GM19372 (cell line): ENCODE measurements at regions not wholly inside any gene's neighbourhood (a gene's known extent, or its start where the extent isn't known, plus 50 kb on each side); places are given as distances from the start of the nearest gene placed in this dataset.
A peak's percentile ranks its signal among the peaks of the same experiment; 100 is the strongest.

Source experiments
- ATAC-seq: cut with Tn5 transposase; IDR thresholded peaks from one replicate; pipeline ENCODE4 v1.9.1; 2021; ENCODE audit warnings: mild to moderate bottlenecking, low read depth, moderate library complexity; ENCODE audit not compliant: unreplicated experiment

DNA sequence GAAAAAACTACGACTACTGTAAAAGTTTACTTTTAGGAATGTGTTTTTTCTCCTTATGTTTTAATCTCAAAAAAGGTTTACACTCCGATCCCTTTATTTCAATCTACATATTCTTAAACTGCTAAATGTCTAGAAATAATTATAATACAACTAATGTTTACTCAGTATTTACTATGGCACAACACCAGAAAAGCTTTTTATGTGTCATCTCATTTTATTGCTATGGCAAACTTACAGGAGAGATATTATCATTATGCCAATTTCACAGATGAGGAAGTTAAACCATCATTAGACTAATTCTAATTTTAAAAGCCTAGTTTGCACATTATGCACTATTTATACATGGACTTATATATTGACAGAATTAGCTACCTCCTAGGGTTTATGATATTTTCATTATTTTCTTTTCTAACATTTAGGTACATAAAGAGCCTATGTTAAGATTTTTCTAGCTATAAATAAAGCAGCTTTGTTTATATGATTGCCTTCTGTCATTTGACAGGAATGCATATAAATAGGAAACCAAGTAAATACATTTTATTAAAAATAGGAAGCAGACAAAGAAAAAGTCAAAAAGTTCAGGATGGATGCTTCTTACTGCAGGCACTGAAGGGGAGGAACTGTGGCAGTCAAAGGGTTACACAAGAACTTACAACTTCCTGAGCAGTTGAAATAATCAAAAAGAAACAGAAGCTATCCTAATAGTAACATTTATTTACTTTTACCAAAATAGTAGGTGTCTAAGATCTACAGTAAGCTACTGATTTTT lies 442.4 kb downstream of the LTN1 start:
- no peak for ATAC-seq

DNA sequence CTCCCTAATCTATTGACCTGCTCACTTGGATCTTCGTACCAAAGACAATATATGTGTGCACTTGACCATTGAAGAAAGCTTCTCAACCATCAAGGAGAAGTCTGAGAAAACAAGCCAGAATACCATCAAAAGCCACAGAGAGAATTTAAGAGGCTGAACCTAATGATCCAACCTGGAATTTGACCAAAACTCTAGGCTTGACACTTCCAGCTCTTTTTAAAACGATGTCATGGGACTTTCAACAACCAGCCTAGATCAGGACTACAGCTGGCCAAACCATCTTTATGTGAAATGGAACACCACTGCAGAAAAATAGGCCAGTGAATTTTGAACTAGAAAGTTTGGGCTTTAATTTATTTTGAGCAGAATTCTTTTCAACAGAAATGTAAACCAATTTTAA lies 444.4 kb downstream of the LTN1 start:
- ATAC-seq: no peak

DNA sequence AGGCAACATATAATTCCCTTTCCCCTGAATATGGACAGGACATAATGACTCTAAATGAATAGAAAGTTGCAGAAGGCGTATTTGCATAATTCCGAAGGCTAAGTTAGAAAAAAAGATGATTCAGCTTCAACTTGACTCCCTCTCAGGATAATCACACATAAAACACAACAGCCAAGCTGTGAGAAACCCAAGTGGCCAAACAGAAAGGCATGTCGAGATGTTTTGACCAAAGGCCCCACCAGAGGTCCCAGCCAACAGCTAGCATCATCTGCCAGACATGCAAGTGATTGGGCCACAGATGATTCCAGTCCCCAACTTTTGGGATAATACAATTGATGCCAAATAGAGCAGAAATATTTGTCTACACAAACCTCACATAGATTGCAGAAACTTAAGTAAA lies 444.9 kb downstream of the LTN1 start:
- no peak for ATAC-seq

DNA sequence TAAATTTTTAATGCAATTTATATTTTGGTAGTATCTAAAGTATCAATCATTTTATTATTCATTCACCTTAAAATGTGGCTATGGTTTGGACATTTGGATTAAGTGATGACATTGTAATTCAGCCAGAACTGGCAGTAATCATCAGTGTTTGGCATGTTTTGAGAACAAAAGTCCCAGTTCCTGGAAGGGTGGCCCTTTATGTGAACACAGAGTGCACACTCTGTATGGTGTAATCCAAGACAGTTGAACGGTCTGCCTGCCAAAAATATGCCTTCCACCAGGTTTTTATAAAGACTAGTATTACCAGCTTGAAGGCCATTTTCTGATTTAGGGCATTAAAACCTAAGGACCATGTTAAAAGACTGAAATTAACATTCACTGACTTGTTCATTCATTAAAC lies 448.7 kb downstream of the LTN1 start:
- no peak for ATAC-seq

DNA sequence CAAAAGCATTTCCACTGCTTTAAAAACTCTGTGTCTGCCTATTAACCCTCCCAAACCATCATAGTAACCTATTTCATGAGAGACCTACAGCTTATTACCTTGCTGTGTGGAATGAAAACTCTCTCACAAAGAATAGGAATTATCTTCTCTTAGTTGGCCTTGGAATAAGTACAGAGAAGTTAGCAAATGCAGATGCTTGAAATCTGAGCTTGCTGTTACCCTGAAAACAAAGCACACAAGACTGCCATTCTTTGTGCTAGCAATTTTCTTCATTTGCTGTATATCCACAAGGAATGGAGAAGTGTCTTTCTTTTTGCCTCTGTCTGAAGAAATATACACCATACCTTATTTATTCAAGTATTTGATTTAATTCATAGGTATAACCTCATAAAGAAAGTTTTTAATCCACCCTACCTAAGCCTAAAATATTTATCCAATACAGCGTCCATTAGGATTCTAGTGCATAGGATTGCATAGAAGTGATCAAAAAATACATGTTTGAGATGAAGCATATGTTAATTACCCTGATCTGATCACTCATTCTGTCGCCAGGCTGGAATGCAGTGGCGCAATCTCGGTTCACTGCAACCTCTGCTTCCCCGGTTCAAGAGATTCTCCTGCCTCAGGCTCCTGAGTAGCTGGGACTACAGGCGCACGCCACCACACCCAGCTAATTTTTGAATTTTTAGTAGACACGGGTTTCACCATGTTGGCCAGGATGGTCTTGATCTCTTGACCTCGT lies 451.1 kb downstream of the LTN1 start:
- no peak for ATAC-seq

DNA sequence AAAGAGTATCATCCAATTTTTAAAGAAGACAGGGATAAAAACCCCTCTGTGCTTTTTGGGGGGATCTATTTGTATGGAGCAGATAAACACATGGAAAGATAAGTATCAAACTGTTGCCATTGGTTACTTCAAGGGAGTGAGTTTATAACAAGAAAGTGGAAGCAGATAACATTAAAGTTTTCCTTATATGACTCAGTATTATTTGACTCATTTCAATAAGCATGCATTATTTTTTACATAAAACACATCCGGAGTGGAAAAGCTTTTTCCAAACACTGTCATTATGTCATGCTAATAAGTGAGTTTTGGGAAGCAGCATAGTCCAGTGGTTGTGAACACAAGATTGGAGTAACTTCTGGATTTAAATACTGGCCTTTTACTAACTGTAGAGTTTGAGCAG lies 452.2 kb downstream of the LTN1 start:
- ATAC-seq: no peak

DNA sequence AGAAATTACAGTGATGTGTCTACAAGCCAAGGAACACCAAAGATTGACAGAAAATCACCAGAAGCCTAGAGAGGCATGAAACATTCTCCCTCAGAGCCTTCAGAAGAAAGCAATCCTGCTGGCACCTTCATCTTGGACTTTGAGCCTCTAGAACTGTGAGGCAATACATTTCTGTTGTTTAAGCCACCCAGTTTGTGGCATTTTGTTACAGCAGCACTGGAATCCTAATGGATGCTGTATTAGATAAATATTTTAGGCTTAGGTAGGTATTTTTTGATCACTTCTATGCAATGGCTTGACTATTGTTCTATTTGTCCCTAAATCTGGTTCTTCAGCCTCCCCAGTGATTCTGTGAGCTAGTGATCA lies 453.1 kb downstream of the LTN1 start:
- no peak for ATAC-seq

DNA sequence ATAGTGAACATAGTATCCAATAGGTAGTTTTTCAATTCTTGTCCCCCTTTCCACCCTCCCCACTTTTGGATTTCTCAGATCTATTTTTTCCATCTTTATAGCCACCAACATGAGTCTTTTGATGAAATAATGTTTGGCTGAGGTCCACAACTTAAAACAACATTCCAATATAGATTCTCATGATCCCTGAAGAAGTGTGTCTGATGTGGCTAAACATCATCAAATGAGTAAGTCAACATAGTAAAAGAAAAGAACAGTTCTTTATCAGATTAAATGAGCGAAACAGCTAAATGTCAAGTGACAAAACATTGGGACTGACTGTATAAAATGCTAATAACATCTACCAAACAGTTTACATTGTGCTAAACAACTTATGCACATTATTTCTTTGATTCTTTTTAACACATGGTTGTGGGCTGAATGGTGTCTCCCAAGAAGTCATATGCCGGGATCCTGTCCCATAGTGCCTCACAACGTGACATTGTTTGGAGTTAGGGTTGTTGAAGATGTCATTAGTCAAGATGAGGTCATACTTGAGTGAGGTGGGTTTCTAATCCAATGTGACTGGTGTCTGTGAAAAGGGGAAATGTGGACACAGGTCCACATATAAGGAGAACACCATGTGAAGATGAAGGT lies 453.6 kb downstream of the LTN1 start:
- no peak for ATAC-seq

DNA sequence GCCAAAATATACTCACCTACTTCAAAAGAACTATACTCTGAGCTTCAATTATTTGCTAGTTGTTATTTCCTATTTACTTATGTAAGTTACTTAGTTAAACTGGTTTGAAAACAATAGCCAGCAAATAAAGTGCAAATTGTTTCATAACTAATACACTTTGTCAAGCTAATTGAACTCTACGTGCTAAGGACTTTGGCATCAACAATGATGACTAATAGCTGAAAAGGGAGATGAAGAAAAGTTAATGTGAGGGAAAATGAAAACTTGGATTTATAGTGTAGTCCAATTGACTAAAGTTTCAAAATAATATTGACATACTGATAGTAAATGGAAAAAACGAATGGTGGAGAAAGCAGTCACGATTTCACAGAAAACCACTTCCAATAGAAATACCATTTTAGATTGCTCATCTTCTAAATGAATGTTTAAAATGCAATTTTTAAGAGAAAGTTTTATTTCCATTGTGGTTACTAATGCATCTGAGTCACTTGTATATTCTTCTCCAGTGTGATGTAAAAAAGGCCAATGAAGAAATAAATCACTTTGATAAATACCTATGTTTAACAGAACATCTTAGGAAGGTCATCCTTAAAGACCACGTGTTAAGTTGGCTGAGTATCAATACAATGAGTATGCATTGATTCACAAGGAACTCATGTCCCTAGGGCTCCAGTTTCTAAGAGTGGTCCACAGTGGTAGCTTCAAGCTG lies 455.2 kb downstream of the LTN1 start:
- no peak for ATAC-seq

DNA sequence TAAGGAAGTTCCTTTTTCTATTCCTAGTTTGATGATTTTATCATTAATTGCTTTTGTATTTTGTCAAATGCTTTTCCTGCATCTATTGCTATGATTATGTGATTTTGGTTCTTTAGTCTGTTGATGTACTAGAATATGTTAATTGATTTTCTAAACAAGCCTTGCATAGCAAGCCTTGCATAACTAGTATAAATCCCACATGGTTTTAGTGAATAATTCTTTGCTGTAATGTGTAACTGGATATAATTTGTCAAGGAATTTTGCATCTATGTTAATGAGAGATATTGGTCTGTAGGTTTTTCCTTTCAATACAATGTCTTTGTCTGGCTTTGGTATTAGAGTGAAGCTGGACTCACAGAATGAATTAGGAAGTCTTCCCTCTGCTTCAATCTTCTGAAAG lies 460.2 kb downstream of the LTN1 start:
- no peak for ATAC-seq

DNA sequence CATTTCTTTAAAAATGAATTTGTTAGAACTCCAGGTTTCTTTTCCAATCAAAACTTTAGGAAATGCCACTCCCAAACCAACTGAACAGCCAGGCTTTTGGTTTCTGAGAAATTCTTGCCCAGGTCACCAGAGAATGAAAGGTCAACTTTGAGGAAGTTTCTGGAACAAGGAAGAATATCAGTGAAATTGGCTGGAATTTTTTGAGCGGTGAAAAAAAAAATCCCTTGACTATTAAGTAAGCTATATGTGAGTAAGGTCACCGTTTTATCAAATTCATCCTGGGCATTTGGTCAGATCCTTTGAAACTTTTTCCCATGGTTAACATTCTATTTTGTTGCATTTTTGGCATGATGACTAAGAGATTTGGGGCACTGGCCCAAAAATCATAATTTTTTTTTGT lies 469.3 kb downstream of the LTN1 start:
- ATAC-seq: no peak

DNA sequence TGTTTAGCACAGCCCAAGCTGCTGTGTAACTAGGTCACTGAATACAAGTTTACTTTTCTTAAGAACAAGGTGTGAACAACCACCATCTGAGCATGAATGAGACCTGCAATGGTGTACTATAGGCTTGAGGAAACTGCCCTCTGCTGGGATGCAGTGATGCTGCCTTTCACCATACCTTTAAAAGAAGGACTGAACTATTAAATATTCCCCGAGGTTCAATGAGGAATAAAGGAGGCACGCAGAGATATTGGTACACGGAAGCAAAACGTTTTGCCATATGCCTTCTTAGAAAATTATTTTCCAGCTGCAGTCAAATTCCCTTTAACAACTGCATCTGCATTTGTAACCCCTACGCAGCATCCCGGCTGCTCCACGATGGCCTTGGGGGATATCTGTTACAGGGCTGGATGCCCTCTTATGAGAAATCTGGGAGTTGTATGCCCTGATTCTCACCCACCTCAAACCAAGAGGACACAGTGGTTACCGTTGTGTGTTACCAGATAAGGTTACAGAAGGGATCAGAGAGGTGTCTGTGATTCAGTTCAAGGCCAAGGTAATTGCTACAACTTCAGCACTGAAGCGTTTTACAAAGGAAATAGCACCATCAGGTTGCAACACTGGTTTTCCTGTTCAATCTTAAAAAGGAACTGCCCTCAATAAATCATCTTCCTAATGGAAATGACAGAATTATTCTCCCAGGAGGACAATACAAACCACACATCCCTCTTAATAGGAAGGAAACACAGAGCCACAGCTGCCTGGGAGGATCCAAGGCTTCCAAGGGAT lies 470.5 kb downstream of the LTN1 start:
- ATAC-seq: no peak

DNA sequence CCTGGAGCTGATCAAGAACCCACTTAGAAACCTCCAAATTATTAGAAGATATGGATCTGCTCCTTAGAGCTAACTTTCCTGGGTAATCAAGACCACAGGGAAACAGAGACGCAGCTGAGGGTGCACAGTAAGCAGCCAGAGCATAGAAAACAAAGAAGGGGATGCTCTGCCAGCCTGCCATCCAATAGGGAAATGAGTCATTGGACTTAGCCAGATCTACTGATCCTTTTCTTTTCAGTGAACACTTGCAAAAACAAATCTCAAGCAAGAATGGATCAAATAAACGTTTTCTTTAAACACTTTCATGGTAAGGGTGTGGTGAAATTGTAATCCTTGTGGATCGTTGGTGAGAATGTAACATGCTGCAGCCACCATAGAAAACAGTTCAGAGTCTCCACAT lies 474.0 kb downstream of the LTN1 start:
- ATAC-seq: no peak

DNA sequence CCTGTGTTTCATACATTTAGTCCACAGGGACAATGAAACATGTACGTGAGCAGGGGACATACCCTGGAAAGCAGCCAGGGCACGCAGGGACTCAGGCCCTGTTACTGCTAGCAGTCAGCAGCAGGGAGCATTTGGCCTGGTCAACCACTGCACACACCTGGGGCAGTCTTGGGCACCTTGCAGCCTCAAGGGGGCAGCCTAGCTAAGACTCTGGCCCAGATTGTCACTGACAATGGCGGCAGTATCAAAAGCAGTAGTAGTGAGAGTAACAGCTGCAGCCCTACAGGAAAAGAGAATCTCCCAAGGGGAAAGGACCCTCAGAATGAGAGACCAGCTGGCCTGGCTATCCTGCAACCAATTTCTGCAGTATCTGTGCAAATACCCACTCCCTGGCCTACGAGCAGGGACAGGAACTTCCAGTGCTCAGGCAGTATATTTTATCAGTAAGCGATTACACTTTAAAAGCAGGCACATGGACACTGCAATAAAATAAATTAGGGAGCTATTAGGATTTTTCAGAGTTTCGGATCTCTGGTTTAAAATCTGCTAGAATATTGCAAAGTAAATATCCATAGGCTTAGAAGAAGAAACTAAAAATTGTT lies 475.6 kb downstream of the LTN1 start:
- ATAC-seq: peak; percentile 97

DNA sequence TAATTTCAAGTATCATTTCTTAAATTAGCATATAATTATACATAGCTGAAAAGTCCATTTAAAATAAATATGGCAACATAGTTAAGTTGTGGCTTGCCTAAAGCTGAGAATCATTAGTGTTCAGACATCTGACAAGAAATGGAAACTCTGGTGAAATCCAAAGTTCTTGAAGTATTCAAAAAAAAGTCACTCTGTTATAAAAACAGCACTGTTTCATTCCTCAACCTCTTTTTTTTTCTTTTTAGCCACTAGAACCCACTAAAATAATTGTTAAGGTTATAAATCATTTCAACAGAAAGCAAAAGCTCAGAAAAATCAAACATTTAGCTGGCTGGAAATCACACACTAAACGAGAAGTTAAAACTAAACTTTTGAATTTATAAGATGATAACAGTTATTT lies 476.7 kb downstream of the LTN1 start:
- ATAC-seq: no peak

DNA sequence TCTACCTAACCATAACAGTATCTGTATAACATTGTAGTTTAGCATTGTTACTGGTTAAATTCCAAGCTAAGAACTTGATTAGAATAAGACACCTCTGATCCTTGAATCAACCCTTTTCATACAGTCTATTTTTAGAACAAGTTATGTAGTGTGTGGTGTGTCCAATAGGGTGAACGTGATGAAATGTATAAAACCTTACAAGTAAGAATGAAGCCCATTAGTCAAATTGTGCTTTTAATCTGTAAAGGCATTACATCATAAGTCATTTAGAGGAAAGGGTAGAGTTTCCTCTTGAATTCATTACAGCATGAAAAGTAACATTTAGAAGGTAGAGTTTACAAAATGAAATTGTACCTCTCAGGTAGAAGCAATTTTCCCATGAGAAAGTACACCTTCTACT lies 479.2 kb downstream of the LTN1 start:
- no peak for ATAC-seq

DNA sequence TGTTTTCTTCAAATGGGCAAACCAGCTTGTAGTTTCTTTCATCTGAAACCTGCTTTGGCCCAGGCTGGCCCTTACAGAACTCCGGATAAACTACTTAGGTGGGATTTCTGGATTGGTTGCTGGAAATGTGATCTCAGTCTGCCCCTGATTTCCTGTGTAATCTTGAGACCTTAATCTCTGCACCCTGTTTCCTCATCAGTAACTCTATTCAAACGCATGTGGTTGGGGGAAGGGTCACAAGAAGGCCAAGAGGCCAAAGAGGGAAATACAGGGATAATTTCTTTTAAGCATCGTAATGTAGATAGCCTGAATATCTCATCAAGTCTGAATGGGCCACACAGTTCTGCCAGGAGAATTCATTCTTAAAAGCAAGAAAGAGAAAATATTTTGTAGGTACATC lies 483.6 kb downstream of the LTN1 start:
- no peak for ATAC-seq

DNA sequence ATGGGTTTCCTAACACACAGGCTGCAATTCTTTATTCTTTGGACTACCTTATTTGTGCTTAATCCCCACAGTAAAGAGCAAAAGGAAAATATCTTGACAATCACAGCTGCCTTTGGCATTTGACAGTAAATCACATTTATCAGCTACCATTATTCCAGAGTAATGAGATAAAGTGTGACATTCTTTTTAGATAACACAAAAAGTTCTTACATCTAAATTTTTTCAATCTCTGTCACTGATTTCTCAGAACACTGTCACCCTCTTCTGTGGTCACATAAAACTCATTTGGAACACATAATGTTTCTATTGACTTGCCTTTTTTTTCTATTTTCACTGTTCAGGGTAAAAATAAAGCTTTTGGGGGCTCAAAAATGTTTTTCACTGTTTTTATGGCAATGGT lies 484.6 kb downstream of the LTN1 start:
- no peak for ATAC-seq

DNA sequence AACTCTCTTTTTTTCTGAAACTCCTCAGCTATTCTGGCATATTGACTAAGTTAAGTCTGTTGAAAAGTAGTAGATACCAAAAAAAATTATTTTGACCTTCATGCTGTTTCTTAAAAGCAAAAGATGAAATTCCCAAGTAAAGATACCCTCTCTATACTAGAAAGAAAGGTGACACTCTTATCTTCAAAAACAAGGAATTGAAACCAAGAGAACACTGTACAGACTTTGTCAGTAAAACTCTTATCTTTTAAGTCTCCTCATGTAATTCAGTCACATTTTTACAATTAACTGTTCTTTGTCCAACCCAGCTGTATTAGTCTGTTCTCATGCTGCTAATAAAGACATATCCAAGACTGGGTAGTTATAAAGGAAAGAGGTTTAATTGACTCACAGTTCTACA lies 496.2 kb downstream of the LTN1 start:
- no peak for ATAC-seq

DNA sequence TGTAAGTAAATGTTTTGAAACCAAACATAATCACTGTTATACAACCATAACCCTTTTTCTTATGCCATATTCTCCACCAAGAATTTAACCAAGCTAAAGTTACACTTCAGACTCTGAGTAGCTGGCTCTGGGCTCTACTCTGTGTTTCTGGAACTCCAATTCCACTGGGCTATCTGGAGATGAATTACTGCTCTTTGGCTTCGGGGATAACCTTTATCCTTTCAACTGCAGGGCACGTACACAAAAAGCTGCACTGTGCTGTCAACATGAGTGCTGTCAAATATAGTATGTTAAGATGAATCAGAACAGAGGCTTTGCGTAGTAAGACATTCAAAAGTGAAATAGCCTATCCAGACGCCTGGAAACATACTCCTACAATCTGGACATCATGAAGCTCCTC lies 500.6 kb downstream of the LTN1 start:
- ATAC-seq: no peak
